Activated CD4-positive, alpha-beta T cell treated with anti-CD3 and anti-CD28 coated beads, Interleukin-2, amount 10 ng/mL, durations not matched to agents 24 days and 14 days (primary cell): ENCODE measurements at regions not wholly inside any gene's neighbourhood (a gene's known extent, or its start where the extent isn't known, plus 50 kb on each side); places are given as distances from the start of the nearest gene placed in this dataset.
"Not testable (repeated sequence)": the region's sequence is repeated elsewhere in the genome, so short reads cannot be mapped to it uniquely, and the experiment has no call there.

ENCODE experiments used
- DNase-seq: peaks from one replicate; pipeline ENCODE4 v3.0.0; 2022
- H3K27ac Mint-ChIP-seq: one replicate; pipeline ENCODE4 v1.8.0; 2022; ENCODE audit warnings: mild to moderate bottlenecking, mixed read lengths
- H3K27me3 Mint-ChIP-seq: one replicate; pipeline ENCODE4 v1.8.0; 2022; ENCODE audit warnings: mixed read lengths
- H3K36me3 Mint-ChIP-seq: one replicate; pipeline ENCODE4 v1.8.0; 2022; ENCODE audit warnings: low read depth, mild to moderate bottlenecking, mixed read lengths
- H3K4me1 Mint-ChIP-seq: one replicate; pipeline ENCODE4 v1.8.0; 2021; ENCODE audit warnings: mixed read lengths
- H3K4me3 Mint-ChIP-seq: one replicate; pipeline ENCODE4 v1.8.0; 2022; ENCODE audit warnings: mild to moderate bottlenecking, moderate library complexity, mixed read lengths
- H3K9me3 Mint-ChIP-seq: one replicate; pipeline ENCODE4 v1.8.0; 2021; ENCODE audit warnings: mixed read lengths
- intact Hi-C: fragments of 100-400 bp; cut with micrococcal nuclease; formaldehyde crosslinking; loops from one replicate; pipeline ENCODE4 v1.15.1; 2023

DNA sequence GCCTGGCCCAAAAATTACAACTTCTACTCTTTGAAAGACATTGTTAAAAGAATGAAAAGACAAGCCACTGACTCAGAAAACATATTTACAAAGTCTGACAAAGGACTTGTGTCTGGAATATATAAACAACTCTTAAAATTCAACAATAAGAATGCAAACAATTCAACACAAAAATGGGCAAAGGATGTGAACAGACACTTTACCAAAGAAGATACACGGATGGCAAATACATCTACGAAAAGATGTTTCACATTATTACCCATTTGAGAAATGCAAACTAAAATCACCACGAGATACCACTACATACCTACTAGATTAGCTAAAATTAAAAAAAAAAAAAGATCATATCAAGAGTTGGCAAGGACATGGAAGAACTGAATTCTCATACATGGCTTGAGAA, 80.8 kb upstream of the METRNL start:
- Mint-ChIP-seq H3K27ac (no peak overlapping the region), H3K4me3 (no peak overlapping the region), H3K4me1 (no peaks in the 10 kb centered on the region), H3K9me3 (peaks cover 17% of the 10 kb centered on the region), H3K36me3 (peaks cover 28% of the 10 kb centered on the region), H3K27me3 (peaks cover 3% of the 10 kb centered on the region)
- intact Hi-C loops = no loop called here
- DNase-seq = no peak

- H3K4me3 Mint-ChIP-seq = no peak overlapping the region
- intact Hi-C loops = no loop called here
- H3K9me3 Mint-ChIP-seq = peaks cover 12% of the 10 kb centered on the region
- H3K27ac Mint-ChIP-seq = no peak overlapping the region
- no peaks in the 10 kb centered on the region for H3K4me1 Mint-ChIP-seq
- H3K36me3 Mint-ChIP-seq = peaks cover 27% of the 10 kb centered on the region
- no peaks in the 10 kb centered on the region for H3K27me3 Mint-ChIP-seq
- peak; percentile 47 for DNase-seq
Measured at GRCh38 chr17:83000738-83001137, 78.7 kb upstream of the METRNL start.

- no peaks in the 10 kb centered on the region for H3K27me3 Mint-ChIP-seq
- peaks cover 28% of the 10 kb centered on the region for H3K36me3 Mint-ChIP-seq
- no peak overlapping the region for H3K27ac Mint-ChIP-seq
- intact Hi-C loops = no loop called here
- peaks cover 4% of the 10 kb centered on the region for H3K9me3 Mint-ChIP-seq
- no peak overlapping the region for H3K4me3 Mint-ChIP-seq
- H3K4me1 Mint-ChIP-seq = no peaks in the 10 kb centered on the region
- no peak for DNase-seq
Measured at GRCh38 chr17:83002118-83002805, 77.1 kb upstream of the METRNL start.

GRCh38 chr17:83004791-83005380, 74.5 kb upstream of the METRNL start:
- no peaks in the 10 kb centered on the region for H3K27me3 Mint-ChIP-seq
- no peak overlapping the region for H3K4me3 Mint-ChIP-seq
- no peaks in the 10 kb centered on the region for H3K4me1 Mint-ChIP-seq
- no peak overlapping the region for H3K27ac Mint-ChIP-seq
- DNase-seq = no peak
- intact Hi-C loops = no loop called here
- no peaks in the 10 kb centered on the region for H3K9me3 Mint-ChIP-seq
- H3K36me3 Mint-ChIP-seq = peaks cover 23% of the 10 kb centered on the region

GRCh38 chr17:83005639-83006038, 73.8 kb upstream of the METRNL start:
- DNase-seq = peak; percentile 48
- H3K36me3 Mint-ChIP-seq = peaks cover 22% of the 10 kb centered on the region
- no peaks in the 10 kb centered on the region for H3K4me1 Mint-ChIP-seq
- H3K9me3 Mint-ChIP-seq = no peaks in the 10 kb centered on the region
- intact Hi-C loops = no loop called here
- H3K27me3 Mint-ChIP-seq = no peaks in the 10 kb centered on the region
- H3K27ac Mint-ChIP-seq = no peak overlapping the region
- H3K4me3 Mint-ChIP-seq = no peak overlapping the region

GRCh38 chr17:83006515-83007455, 72.6 kb upstream of the METRNL start:
- Mint-ChIP-seq H3K4me3 (no peak overlapping the region), H3K27ac (no peak overlapping the region), H3K36me3 (peaks cover 17% of the 10 kb centered on the region), H3K27me3 (no peaks in the 10 kb centered on the region), H3K4me1 (no peaks in the 10 kb centered on the region), H3K9me3 (no peaks in the 10 kb centered on the region)
- DNase-seq = peak; percentile 48
- intact Hi-C loops = no loop called here

GRCh38 chr17:83007504-83008185, 71.8 kb upstream of the METRNL start:
- Mint-ChIP-seq H3K27ac (no peak overlapping the region), H3K27me3 (no peaks in the 10 kb centered on the region), H3K4me3 (no peak overlapping the region), H3K36me3 (peaks cover 16% of the 10 kb centered on the region), H3K4me1 (no peaks in the 10 kb centered on the region), H3K9me3 (no peaks in the 10 kb centered on the region)
- no peak for DNase-seq
- intact Hi-C loops = no loop called here

DNA sequence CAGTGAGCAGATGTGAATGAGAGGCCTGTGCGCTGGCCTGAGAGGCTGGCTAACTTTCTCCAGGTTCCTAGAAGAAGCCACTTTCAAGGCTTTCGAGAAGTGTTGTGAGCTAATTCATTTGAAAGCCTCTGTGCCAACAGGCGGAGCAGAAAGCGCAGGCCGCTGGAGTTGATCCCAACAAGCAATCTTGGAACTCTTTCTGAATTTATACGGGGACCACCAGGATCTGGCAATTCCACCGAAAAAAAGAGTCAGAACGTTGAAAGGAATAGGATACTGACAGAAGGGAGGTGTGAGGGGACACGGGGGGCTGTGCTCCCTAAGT, 71.3 kb upstream of the METRNL start:
- no peak for DNase-seq
- H3K9me3 Mint-ChIP-seq = no peaks in the 10 kb centered on the region
- H3K4me3 Mint-ChIP-seq = no peak overlapping the region
- no peaks in the 10 kb centered on the region for H3K4me1 Mint-ChIP-seq
- intact Hi-C loops = no loop called here
- no peaks in the 10 kb centered on the region for H3K27me3 Mint-ChIP-seq
- H3K36me3 Mint-ChIP-seq = peaks cover 16% of the 10 kb centered on the region
- H3K27ac Mint-ChIP-seq = no peak overlapping the region

DNA sequence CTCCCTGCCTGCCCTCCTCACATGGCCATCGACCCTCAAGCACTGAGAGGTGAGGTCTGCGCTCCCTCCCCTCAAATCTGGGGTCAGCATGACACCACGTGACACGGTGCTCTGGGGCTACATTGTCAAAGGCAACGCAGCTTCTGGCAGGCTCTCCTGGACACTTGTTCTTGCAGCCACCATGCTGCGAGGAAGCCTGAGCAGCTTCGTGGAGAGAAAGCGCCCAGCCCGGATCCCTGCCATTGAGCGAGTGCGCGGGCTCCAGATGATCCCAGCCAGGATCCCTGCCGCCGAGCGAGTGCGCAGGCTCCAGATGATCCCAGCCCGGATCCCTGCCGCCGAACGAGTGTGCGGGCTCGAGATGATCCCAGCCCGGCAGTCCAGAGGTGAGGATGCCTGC, 70.9 kb upstream of the METRNL start:
- Mint-ChIP-seq H3K36me3 (peaks cover 16% of the 10 kb centered on the region), H3K4me1 (no peaks in the 10 kb centered on the region), H3K27ac (no peak overlapping the region), H3K4me3 (no peak overlapping the region), H3K9me3 (no peaks in the 10 kb centered on the region), H3K27me3 (no peaks in the 10 kb centered on the region)
- DNase-seq = no peak
- intact Hi-C loops = no loop called here

DNA sequence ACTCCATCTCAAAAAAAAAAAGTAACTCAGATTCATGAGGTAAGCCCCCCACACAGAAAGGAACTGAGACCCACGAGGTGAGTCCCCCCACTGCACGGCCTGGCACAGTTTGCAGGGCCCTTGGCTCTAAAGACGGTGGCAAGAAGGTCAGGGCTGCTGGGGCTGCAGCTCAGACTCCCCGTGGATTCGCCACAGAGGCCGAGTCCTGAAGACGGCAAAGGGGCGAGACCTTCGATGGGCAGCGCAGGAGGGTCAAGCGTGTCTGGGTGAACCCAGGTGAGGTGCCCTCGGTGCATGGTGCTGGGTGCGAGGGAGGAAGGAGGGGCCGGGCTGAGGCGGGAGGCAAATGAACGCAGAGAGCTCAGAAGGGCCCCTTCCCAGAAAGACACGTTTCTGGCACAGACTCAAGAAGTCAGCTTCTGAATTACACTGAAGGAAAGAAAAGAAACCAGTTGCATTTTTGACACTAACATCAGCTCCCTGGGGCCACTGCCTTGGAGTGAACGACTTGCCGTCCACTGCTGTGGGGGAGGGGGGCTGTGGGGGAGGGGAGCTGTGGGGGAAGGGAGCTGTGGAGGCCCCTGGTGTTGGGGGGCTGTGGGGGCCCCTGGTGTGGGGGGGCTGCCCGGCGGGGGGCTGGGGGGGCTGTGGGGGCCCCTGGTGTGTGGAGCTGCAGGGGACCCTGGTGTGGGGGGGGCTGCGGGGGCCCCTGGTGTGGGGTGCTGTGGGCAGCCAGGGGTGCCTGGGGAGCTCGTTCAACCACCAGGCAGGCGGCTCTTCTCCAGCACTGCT, 69.8 kb upstream of the METRNL start:
- intact Hi-C loops = no loop called here
- H3K4me3 Mint-ChIP-seq = no peak overlapping the region
- no peak for DNase-seq
- H3K27me3 Mint-ChIP-seq = no peaks in the 10 kb centered on the region
- H3K9me3 Mint-ChIP-seq = no peaks in the 10 kb centered on the region
- no peak overlapping the region for H3K27ac Mint-ChIP-seq
- peaks cover 15% of the 10 kb centered on the region for H3K36me3 Mint-ChIP-seq
- no peaks in the 10 kb centered on the region for H3K4me1 Mint-ChIP-seq

DNA sequence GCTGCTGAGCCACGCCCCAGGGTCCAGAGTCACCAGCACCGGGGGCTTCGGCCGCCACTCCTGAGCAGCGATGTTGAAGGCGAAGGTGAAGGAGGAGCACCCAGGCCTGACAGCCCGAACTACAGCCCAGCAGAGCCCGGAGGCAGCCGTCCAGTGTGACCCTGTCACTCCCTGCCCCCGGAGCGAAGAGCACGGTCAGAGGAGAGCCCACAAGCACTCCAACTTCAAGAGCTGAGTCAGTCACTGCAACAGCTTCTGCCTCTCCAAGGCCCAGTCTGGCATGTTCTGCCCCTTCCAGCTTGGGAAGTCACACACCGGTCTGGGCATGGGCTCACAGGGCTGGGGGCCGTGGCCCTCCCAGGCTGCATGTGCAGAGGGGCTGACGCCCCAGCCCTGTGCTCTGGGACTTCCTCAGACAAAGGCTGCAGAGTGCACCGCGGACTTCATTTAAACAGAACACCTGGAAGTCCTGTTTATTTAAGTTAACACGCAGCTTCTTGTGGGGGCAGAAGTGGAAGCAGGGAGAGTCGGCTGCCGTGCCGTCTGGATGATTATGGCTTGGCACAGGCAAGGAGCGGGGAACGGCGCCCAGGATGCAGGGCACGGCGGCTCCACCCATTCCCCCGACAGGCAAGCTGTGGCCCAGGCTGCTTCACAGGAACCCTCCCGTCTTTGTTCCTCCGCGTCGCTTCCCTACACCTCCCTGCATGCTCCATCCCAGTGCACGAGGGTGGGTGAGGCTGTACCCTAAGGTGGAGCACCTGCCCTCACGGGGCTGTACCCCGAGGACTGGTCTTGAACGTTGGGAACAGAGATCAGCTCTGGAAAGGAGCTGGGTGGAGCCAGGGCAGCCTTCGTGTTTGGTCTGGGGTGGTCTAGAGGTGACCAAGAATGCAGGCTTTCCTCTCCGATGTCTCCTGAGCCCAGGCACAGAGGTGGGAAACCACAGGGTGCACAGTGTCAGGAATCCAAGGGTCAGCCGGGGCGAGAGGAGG, 68.9 kb upstream of the METRNL start:
- no peaks in the 10 kb centered on the region for H3K27me3 Mint-ChIP-seq
- no peak for DNase-seq
- H3K27ac Mint-ChIP-seq = no peak overlapping the region
- intact Hi-C loops = no loop called here
- H3K9me3 Mint-ChIP-seq = no peaks in the 10 kb centered on the region
- peaks cover 7% of the 10 kb centered on the region for H3K36me3 Mint-ChIP-seq
- no peak overlapping the region for H3K4me3 Mint-ChIP-seq
- H3K4me1 Mint-ChIP-seq = no peaks in the 10 kb centered on the region

GRCh38 chr17:83011676-83012075, 67.7 kb upstream of the METRNL start:
- H3K27me3 Mint-ChIP-seq, intact Hi-C loops, H3K9me3 Mint-ChIP-seq, H3K27ac Mint-ChIP-seq, H3K36me3 Mint-ChIP-seq, H3K4me3 Mint-ChIP-seq, DNase-seq, H3K4me1 Mint-ChIP-seq: not testable (repeated sequence)
